GM12872 (cell line): ENCODE measurements at regions not wholly inside any gene's neighbourhood (a gene's known extent, or its start where the extent isn't known, plus 50 kb on each side); places are given as distances from the start of the nearest gene placed in this dataset.

Experiments
- TF ChIP-seq, protein P1 (sequence below): IDR thresholded peaks from 3 replicates; pipeline ENCODE4 v1.5.1; 2011; ENCODE audit warnings: low read depth, mild to moderate bottlenecking, low read length, moderate library complexity; ENCODE audit not compliant: insufficient read depth

GRCh38 chr5:7190712-7191250 is 205.2 kb upstream of the ADCY2 start:
- TF ChIP-seq, protein P1, sequence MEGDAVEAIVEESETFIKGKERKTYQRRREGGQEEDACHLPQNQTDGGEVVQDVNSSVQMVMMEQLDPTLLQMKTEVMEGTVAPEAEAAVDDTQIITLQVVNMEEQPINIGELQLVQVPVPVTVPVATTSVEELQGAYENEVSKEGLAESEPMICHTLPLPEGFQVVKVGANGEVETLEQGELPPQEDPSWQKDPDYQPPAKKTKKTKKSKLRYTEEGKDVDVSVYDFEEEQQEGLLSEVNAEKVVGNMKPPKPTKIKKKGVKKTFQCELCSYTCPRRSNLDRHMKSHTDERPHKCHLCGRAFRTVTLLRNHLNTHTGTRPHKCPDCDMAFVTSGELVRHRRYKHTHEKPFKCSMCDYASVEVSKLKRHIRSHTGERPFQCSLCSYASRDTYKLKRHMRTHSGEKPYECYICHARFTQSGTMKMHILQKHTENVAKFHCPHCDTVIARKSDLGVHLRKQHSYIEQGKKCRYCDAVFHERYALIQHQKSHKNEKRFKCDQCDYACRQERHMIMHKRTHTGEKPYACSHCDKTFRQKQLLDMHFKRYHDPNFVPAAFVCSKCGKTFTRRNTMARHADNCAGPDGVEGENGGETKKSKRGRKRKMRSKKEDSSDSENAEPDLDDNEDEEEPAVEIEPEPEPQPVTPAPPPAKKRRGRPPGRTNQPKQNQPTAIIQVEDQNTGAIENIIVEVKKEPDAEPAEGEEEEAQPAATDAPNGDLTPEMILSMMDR, result no peak

- TF ChIP-seq, protein P1, result no peak
Measured at GRCh38 chr5:7192016-7192415, 203.9 kb upstream of the ADCY2 start.

GRCh38 chr5:7202846-7203245 is 193.1 kb upstream of the ADCY2 start:
- TF ChIP-seq, protein P1, result no peak

DNA sequence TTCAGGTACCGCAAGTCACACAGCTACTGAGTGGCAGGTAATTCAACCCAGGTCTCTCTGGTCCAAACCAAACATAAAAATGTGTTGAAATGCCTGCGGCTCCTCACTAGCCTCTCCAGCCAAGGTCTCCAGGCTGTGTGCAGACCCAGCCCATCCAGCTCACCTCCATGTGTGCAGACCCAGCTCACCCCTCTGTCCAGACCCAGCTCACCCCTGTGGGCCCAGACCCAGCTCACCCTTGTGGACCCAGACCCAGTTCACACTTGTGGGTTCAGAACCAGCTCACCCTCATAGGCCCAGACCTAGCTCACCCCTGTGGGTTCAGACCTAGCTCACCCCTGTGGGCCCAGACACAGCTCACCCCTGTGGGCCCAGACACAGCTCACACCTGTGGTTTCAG is 188.0 kb upstream of the ADCY2 start:
- TF ChIP-seq, protein P1, result no peak

GRCh38 chr5:7208938-7209337 is 187.0 kb upstream of the ADCY2 start:
- TF ChIP-seq, protein P1, result no peak

GRCh38 chr5:7209658-7210057 is 186.3 kb upstream of the ADCY2 start:
- TF ChIP-seq, protein P1, result no peak

DNA sequence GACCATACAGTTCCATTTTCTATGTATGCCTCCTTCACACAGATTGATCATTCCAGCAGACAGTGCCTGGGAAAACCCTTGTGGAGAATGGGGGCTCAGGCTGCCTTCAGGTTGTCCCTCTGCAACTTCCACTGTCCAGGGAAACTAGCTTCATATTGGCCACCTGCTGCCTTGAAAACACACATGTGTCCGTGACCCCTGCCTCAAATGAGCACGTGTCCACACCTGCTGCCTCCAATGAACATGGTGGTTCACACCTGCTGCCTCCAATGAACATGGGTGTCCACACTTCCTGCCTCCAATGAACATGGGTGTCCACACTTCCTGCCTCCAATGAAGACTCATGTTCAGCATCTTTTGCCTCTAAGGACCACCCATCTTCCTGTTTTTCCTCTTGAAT is 185.4 kb upstream of the ADCY2 start:
- TF ChIP-seq, protein P1, result no peak
